ENCODE measurements at regions not wholly inside any gene's neighbourhood (a gene's known extent, or its start where the extent isn't known, plus 50 kb on each side); places are given as distances from the start of the nearest gene placed in this dataset.
"Not testable (repeated sequence)": the region's sequence is repeated elsewhere in the genome, so short reads cannot be mapped to it uniquely, and the experiment has no call there.

DNA sequence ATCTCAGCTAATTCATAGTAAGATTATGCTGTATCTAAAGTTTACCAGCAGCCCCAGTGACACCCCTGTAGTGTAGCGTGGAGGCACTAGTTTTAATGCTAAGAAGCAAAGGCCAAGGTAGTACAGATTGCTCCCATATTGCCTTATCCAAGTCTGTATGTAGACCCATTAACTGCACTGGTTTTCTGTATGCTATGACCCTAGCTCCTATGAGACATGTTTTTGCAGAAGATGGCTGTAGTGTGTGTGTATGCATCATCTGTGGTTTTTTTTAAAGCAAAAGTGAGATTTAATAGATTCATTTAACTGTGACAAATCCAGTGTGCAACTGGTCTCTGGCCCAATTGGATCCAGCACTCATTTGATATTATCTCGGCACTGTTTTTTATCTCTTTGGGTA, 86.5 kb downstream of the HAUS1 start:
- Histone ChIP-seq H3K9me3 (no peaks in the 10 kb centered on the region), H3K4me3 (no peak overlapping the region), H3K36me3 (peaks cover 0 to 3% (median 0%) of the 10 kb centered on the region in 4 donors), H3K4me1 (peaks cover 0 to 6% (median 2%) of the 10 kb centered on the region in 4 donors), H3K27me3 (no peaks in the 10 kb centered on the region), H3K27ac (no peak overlapping the region)
- no peak for TF ChIP-seq POLR2AphosphoS5 (IDR thresholded peaks at IDR 0.05)
- TF ChIP-seq, protein P1, sequence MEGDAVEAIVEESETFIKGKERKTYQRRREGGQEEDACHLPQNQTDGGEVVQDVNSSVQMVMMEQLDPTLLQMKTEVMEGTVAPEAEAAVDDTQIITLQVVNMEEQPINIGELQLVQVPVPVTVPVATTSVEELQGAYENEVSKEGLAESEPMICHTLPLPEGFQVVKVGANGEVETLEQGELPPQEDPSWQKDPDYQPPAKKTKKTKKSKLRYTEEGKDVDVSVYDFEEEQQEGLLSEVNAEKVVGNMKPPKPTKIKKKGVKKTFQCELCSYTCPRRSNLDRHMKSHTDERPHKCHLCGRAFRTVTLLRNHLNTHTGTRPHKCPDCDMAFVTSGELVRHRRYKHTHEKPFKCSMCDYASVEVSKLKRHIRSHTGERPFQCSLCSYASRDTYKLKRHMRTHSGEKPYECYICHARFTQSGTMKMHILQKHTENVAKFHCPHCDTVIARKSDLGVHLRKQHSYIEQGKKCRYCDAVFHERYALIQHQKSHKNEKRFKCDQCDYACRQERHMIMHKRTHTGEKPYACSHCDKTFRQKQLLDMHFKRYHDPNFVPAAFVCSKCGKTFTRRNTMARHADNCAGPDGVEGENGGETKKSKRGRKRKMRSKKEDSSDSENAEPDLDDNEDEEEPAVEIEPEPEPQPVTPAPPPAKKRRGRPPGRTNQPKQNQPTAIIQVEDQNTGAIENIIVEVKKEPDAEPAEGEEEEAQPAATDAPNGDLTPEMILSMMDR (IDR thresholded peaks at IDR 0.05) = no peak
- TF ChIP-seq POLR2A (IDR thresholded peaks at IDR 0.05) = no peak
- no peak for TF ChIP-seq EP300 (IDR thresholded peaks at IDR 0.05; ENCODE audit: low read depth)
- no peak for DNase-seq
- WGBS, 2 donors (ENCODE audit: low coverage in 1 of 2) = 95% methylated on average over 2 of the region's 2 CpGs
- in situ Hi-C loops (cut with MboI; ENCODE audit: low pct_ligation_motif_present in 1 of 4, low pct_unique_long_range_greater_than_20kb in 1 of 4, low sequenced_read_pairs in 3 of 4) = no loop called here
- intact Hi-C loops (cut with DNase I; ENCODE audit: low total_unique reads) = no loop called here

DNA sequence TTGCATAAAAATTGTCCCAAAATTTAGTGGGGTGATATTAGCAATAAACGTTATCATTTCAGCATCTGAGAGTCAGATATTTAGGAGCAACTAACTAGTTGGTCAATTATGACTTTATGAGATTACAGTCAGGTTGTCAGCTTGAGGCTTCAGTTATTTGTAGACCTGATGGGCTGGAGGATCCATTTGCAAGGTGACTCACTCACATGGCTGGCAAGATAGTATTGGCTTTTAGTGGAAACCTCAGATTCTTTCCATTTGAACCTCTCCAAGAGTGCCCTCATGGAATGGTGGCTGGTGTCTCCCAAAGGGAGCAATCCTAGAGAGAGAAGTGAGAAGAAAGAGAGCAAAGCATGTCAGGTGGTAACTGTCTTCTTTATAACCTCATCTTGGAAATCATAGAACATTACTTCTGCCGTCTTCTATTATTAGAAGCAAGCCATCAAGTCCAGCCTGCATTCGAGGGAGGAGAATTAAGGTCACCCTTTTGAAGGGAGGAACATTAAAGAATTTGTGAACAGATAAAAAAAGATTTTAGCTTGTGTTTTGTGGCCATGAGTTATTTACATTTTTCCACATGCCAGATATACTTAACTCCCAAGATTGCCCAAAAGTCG, 92.5 kb downstream of the HAUS1 start:
- in situ Hi-C loops (cut with MboI; ENCODE audit: low pct_ligation_motif_present in 1 of 4, low pct_unique_long_range_greater_than_20kb in 1 of 4, low sequenced_read_pairs in 3 of 4) = no loop called here
- 74 to 89% methylated on average over 4 of the region's 4 CpGs for whole genome bisulfite sequencing, 2 donors (ENCODE audit: low coverage in 1 of 2)
- Histone ChIP-seq H3K27me3 (no peaks in the 10 kb centered on the region), H3K27ac (peak overlapping the region in 2 of 4 donors; percentile 21 to 38), H3K9me3 (no peaks in the 10 kb centered on the region), H3K4me1 (peaks cover 6 to 44% (median 19%) of the 10 kb centered on the region in 4 donors), H3K36me3 (no peaks in the 10 kb centered on the region), H3K4me3 (no peak overlapping the region)
- intact Hi-C loops (cut with DNase I; ENCODE audit: low total_unique reads) = no loop called here
- DNase-seq = no peak
- no peak for TF ChIP-seq POLR2AphosphoS5 (IDR thresholded peaks at IDR 0.05)

DNA sequence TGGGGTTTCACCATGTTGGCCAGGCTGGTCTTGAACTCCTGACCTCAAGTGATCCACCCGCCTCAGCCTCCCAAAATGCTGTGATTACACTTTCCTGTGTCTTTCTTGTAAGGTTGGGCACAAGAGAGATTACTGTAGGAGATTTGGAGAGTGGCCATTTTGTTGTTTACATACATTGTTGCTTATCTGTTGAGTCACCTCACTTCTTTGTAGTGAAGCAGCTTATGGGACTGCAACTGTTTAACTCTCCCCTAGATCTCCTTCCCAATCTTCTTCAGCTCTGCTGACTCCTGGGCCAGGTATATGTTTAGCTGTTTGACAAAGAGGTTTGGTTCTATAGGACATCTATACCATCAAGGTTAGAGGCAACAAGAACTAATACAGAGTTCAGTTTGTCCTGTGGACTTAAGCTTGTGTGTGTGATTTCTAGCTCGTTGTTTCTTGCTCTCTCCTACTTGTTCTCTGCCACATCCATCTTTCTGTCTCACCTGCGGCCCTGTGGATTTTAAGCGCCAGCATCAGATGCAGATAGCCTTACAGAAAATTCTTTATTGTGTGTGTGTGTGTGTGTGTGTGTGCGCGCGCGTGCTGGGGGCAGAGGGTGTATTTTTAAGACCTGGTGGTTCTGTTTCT, 95.4 kb downstream of the HAUS1 start:
- Histone ChIP-seq H3K36me3 (no peaks in the 10 kb centered on the region), H3K4me1 (peaks cover 6 to 38% (median 17%) of the 10 kb centered on the region in 4 donors), H3K27me3 (no peaks in the 10 kb centered on the region), H3K27ac (peak overlapping the region in 2 of 4 donors; percentile 46 to 48), H3K9me3 (no peaks in the 10 kb centered on the region), H3K4me3 (no peak overlapping the region)
- intact Hi-C loops (cut with DNase I; ENCODE audit: low total_unique reads) (no loop called here), in situ Hi-C loops (cut with MboI; ENCODE audit: low pct_ligation_motif_present in 1 of 4, low pct_unique_long_range_greater_than_20kb in 1 of 4, low sequenced_read_pairs in 3 of 4) (no loop called here)
- no peak for DNase-seq
- TF ChIP-seq, protein P1 (IDR thresholded peaks at IDR 0.05) = no peak
- TF ChIP-seq POLR2AphosphoS5 (IDR thresholded peaks at IDR 0.05) (no peak), EP300 (IDR thresholded peaks at IDR 0.05; ENCODE audit: low read depth) (no peak), POLR2A (IDR thresholded peaks at IDR 0.05) (no peak)
- 75 to 79% methylated on average over 4 to 8 of the region's 8 CpGs for WGBS, 2 donors (ENCODE audit: low coverage in 1 of 2)

DNA sequence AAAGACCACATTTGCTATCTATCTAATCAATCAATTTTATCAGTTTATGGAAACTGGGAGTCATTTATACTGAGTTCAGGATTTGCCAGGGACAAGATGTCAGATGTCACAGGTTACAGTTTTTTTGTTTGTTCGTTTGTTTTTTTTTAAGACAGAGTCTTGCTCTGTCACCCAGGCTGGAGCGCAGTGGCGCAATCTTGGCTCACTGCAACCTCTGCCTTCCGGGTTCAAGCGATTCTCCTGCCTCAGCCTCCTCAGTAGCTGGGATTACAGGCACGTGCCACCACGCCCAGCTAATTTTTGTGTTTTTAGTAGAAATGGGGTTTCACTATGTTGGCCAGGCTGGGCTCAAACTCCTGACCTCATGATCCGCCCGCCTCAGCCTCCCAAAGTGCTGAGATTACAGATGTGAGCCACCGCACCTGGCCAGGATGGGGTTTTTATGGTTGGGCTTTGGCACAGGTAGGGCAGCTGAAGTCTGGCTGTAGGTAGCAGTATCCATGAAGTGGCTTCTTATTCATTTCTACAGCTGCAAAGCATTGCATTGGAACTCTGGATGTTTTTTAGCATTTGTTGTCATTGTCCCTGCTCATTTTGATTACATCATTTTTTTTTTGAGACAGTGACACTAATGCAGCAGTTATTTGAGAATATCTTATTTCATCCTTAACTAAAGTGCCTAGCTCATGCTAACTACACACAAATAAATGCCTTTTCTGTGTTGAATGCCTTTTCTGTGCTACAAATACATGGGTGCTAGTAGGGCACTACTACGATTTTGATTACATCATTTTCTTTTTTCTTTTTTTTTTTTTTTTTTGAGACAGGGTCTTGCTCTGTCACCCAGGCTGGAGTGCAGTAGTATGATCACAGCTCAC, 96.2 kb downstream of the HAUS1 start:
- intact Hi-C loops (cut with DNase I; ENCODE audit: low total_unique reads); in situ Hi-C loops (cut with MboI; ENCODE audit: low pct_ligation_motif_present in 1 of 4, low pct_unique_long_range_greater_than_20kb in 1 of 4, low sequenced_read_pairs in 3 of 4); DNase-seq; H3K27me3 ChIP-seq; H3K36me3 ChIP-seq; H3K4me3 ChIP-seq; H3K9me3 ChIP-seq: not testable (repeated sequence)
- H3K4me1 ChIP-seq = peaks cover 6 to 38% (median 17%) of the 10 kb centered on the region in 4 donors
- peak overlapping the region in 2 of 4 donors; percentile 46 to 48 for H3K27ac ChIP-seq
- WGBS, 2 donors (ENCODE audit: low coverage in 1 of 2) = 79 to 89% methylated on average over 7 to 11 of the region's 11 CpGs

DNA sequence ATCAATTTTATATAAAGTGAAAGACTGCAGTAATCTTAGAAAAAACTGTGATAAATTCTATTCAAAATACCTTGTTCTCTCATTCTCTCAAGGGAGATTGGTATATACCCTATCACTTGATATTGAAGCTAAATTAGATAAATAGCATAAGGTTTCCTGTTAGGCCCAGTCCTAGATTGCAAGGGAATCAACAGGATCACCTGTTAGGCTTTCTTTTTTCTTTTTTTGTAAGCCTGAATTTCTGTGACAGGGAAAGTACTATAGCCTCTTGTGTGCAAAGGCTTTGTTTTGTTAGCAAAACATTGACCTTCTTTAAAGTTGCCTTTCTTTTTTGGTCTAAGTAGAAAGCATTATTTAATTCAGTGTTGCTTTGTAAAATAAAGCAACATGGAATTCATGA, 100.0 kb downstream of the HAUS1 start:
- Histone ChIP-seq H3K9me3 (no peaks in the 10 kb centered on the region), H3K36me3 (no peaks in the 10 kb centered on the region), H3K27me3 (no peaks in the 10 kb centered on the region), H3K4me3 (no peak overlapping the region), H3K27ac (no peak overlapping the region), H3K4me1 (peaks cover 0 to 15% (median 6%) of the 10 kb centered on the region in 4 donors)
- DNase-seq = no peak
- intact Hi-C loops (cut with DNase I; ENCODE audit: low total_unique reads) = no loop called here
- no peak for TF ChIP-seq EP300 (IDR thresholded peaks at IDR 0.05; ENCODE audit: low read depth)
- TF ChIP-seq POLR2A (IDR thresholded peaks at IDR 0.05) = no peak
- no peak for TF ChIP-seq POLR2AphosphoS5 (IDR thresholded peaks at IDR 0.05)
- in situ Hi-C loops (cut with MboI; ENCODE audit: low pct_ligation_motif_present in 1 of 4, low pct_unique_long_range_greater_than_20kb in 1 of 4, low sequenced_read_pairs in 3 of 4) = no loop called here
